ENCODE measurements at regions not wholly inside any gene's neighbourhood (a gene's known extent, or its start where the extent isn't known, plus 50 kb on each side); places are given as distances from the start of the nearest gene placed in this dataset.

DNA sequence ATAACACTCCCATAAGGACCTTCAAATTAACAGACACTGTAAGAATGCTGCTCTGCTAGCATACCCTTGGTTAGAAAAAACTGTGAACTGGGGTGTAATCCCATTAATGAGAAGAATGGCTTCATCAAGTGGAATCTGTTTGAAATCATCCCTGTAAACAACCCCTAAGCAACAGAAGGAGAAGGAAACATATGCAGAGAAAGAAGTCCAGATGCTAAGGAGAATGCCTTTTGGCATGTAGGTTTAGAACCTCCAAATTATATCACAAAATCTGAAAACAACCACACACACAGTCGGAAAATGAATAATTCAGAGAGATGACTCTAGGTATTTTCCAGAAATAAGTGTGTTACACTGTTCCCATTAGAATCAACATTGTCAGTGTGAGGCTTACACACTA, 140.2 kb downstream of the NUAK1 start:
- DNase-seq = no peak
- no peak for TF ChIP-seq CTCF (IDR thresholded peaks at IDR 0.05; ENCODE audit: low read depth, low read length)
- Histone ChIP-seq H3K36me3 (no peaks in the 10 kb centered on the region), H3K9me3 (no peaks in the 10 kb centered on the region), H3K4me1 (no peaks in the 10 kb centered on the region), H3K27me3 (no peaks in the 10 kb centered on the region; the same call in 1 of the 2 replicates), H3K4me3 (ENCODE audit: low read depth, low read length) (no peak overlapping the region)

DNA sequence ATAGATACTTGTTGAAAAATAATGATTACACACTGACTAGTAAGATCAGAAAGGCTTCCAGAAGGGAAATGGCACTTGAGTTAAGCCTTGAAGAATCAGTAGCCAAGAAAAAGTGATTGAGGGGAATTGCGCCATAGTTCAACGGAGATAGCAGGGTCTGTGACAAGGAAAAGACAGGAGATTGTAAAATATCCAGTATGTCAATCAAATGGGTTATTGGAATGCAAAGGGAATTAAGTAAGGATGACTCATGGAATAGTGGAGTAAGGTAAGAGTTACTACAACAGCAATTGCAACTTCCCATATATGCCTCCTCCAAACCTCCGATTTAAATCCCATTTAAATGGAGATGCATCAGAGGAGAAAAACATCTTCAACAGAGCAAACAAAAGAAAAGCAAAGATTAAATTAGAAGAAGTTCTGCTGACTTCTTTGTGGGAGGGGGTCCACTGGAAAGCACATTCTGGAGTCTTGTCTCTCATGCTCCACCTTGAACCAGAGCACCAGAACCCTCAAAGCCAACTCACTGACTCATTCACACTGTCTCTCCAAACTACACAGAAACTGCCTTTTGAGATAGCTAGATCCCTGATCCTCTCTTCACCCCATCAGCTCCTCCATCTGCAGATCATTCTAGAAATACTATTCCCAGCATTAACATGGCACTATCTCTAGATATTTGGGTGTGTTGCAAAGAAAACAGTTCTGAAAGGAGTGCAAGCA, 138.2 kb downstream of the NUAK1 start:
- no peaks in the 10 kb centered on the region for H3K4me1 ChIP-seq
- DNase-seq = no peak
- no peaks in the 10 kb centered on the region for H3K27me3 ChIP-seq
- TF ChIP-seq CTCF (IDR thresholded peaks at IDR 0.05; ENCODE audit: low read depth, low read length) = no peak
- no peaks in the 10 kb centered on the region for H3K9me3 ChIP-seq
- H3K4me3 ChIP-seq (ENCODE audit: low read depth, low read length) = no peak overlapping the region
- no peaks in the 10 kb centered on the region for H3K36me3 ChIP-seq

- no peak for TF ChIP-seq CTCF (IDR thresholded peaks at IDR 0.05; ENCODE audit: low read depth, low read length)
- Histone ChIP-seq H3K9me3 (no peaks in the 10 kb centered on the region), H3K4me1 (no peaks in the 10 kb centered on the region), H3K36me3 (no peaks in the 10 kb centered on the region), H3K4me3 (ENCODE audit: low read depth, low read length) (no peak overlapping the region), H3K27me3 (no peaks in the 10 kb centered on the region)
- no peak for DNase-seq
These were observed 137.5 kb downstream of the NUAK1 start for GRCh38 chr12:106001105-106001836.

DNA sequence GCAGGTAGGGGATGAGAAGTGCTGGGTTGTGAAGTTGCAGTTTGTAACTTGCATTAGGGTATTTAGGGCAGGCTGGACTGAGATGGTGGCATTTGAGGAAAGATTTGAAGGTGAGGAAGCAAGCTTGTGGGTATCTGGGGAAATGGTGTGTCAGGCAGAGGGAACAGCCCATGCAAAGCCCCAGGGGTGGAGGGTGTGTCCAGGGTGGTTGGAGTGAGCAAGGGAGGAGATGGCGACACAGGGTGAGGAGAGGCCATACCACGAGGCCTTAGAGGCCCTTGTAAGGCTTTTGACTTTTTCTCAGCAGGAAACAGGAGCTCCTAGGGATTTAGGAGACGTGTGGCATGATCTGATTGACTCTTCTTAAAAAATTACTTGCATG, 136.9 kb downstream of the NUAK1 start:
- Histone ChIP-seq H3K9me3 (no peaks in the 10 kb centered on the region), H3K36me3 (no peaks in the 10 kb centered on the region), H3K27me3 (no peaks in the 10 kb centered on the region), H3K4me3 (ENCODE audit: low read depth, low read length) (no peak overlapping the region), H3K4me1 (no peaks in the 10 kb centered on the region)
- no peak for DNase-seq
- TF ChIP-seq CTCF (IDR thresholded peaks at IDR 0.05; ENCODE audit: low read depth, low read length) = no peak

DNA sequence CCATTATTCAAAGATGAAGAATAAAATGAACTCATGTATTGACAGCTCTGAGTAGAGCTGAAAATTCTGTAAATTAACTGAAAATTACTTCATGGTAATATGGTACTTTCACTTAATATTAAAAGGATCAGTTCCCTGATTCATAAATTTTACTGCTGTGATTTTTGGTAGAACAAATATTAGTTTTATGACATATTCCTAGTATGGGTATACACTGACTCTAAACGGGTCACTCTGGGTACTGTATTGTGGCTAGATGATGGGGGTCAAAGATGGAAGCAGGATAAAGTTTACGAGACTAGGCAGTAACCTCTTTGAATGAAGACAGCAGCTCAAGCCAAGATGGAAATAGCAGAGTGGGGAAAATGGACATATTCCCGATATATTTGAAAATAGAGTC, 135.5 kb downstream of the NUAK1 start:
- DNase-seq = no peak
- no peaks in the 10 kb centered on the region for H3K27me3 ChIP-seq
- H3K36me3 ChIP-seq = no peaks in the 10 kb centered on the region
- no peak for TF ChIP-seq CTCF (IDR thresholded peaks at IDR 0.05; ENCODE audit: low read depth, low read length)
- H3K4me1 ChIP-seq = no peaks in the 10 kb centered on the region
- no peaks in the 10 kb centered on the region for H3K9me3 ChIP-seq
- no peak overlapping the region for H3K4me3 ChIP-seq (ENCODE audit: low read depth, low read length)

GRCh38 chr12:106004289-106004688, 134.5 kb downstream of the NUAK1 start:
- TF ChIP-seq CTCF (IDR thresholded peaks at IDR 0.05; ENCODE audit: low read depth, low read length) = no peak
- DNase-seq = no peak
- Histone ChIP-seq H3K4me1 (no peaks in the 10 kb centered on the region), H3K9me3 (no peaks in the 10 kb centered on the region), H3K4me3 (ENCODE audit: low read depth, low read length) (no peak overlapping the region), H3K27me3 (no peaks in the 10 kb centered on the region), H3K36me3 (no peaks in the 10 kb centered on the region)

Measured in BE2C (cell line).